SK-N-SH treated with all-trans-retinoic acid at 6 μM for 48 hours (cell line): ENCODE measurements at regions not wholly inside any gene's neighbourhood (a gene's known extent, or its start where the extent isn't known, plus 50 kb on each side); places are given as distances from the start of the nearest gene placed in this dataset.

Experiments
- CREB5 ChIP-seq: fragments of 250-450 bp; sonication (Bioruptor Pico); IDR thresholded peaks from 2 replicates; pipeline ENCODE4 v1.5.1; 2020; ENCODE audit warnings: low read depth, mild to moderate bottlenecking, moderate library complexity
- OSR1 ChIP-seq: fragments of 250-450 bp; sonication (Bioruptor Pico); IDR thresholded peaks from 2 replicates; pipeline ENCODE4 v1.8.0; 2022; ENCODE audit warnings: moderate library complexity, mild to moderate bottlenecking, inconsistent platforms
- PATZ1 ChIP-seq: fragments of 250-450 bp; sonication (Bioruptor Pico); IDR thresholded peaks from 2 replicates; pipeline ENCODE4 v1.8.0; 2020; ENCODE audit warnings: mild to moderate bottlenecking, moderate library complexity, borderline replicate concordance
- RARB ChIP-seq: fragments of 250-450 bp; sonication (Bioruptor Pico); IDR thresholded peaks from 2 replicates; pipeline ENCODE4 v1.8.0; 2021; ENCODE audit warnings: mild to moderate bottlenecking, moderate library complexity
- TOX ChIP-seq: fragments of 250-450 bp; sonication (Bioruptor Pico); IDR thresholded peaks from 2 replicates; pipeline ENCODE4 v1.8.0; 2021; ENCODE audit warnings: mild to moderate bottlenecking, moderate library complexity, borderline replicate concordance
- ZC3H10 ChIP-seq: fragments of 250-450 bp; sonication (Bioruptor Pico); IDR thresholded peaks from 2 replicates; pipeline ENCODE4 v1.5.1; 2021; ENCODE audit warnings: mild to moderate bottlenecking, moderate library complexity
- ZFP30 ChIP-seq: fragments of 450-650 bp; formaldehyde crosslinking; IDR thresholded peaks from 2 replicates; pipeline ENCODE4 v1.5.0; 2022; ENCODE audit warnings: mild to moderate bottlenecking, moderate library complexity

GRCh38 chr4:12844141-12844540, 640.0 kb downstream of the RAB28 start:
- no peak for TF ChIP-seq OSR1
- no peak for TF ChIP-seq PATZ1
- no peak for TF ChIP-seq RARB (CRISPR knock-in tag)
- TF ChIP-seq TOX (CRISPR knock-in tag), result no peak
- TF ChIP-seq CREB5 (CRISPR knock-in tag), result no peak
- TF ChIP-seq ZC3H10 (CRISPR knock-in tag), result no peak
- no peak for TF ChIP-seq ZFP30 (CRISPR knock-in tag)
